K562 (cell line): ENCODE measurements at regions not wholly inside any gene's neighbourhood (a gene's known extent, or its start where the extent isn't known, plus 50 kb on each side); places are given as distances from the start of the nearest gene placed in this dataset.

Experiments used
- BCOR ChIP-seq: fragments of 450-650 bp; IDR thresholded peaks from 2 replicates; pipeline ENCODE4 v1.6.1; 2016
- E2F6 ChIP-seq, 2 experiments: IDR thresholded peaks; 2 replicates each; pipeline ENCODE4 v1.6.1; 2011; ENCODE audit warnings: borderline replicate concordance in 1 of 2, control low read depth in 1 of 2, low read depth in 1 of 2, low read length in 1 of 2, mild to moderate bottlenecking in 1 of 2, mixed read lengths in 1 of 2, moderate library complexity in 1 of 2; ENCODE audit not compliant: insufficient read depth in 1 of 2, insufficient read length in 1 of 2, poor library complexity in 1 of 2, severe bottlenecking in 1 of 2; ENCODE audit errors: extremely low read depth in 1 of 2
- ETS1 ChIP-seq: conservative IDR thresholded peaks from 2 replicates; pipeline ENCODE4 v1.6.1; 2011; ENCODE audit warnings: low read depth, mild to moderate bottlenecking, low read length; ENCODE audit not compliant: control insufficient read depth
- GATA2 ChIP-seq: sonication (generic); formaldehyde crosslinking; IDR thresholded peaks from 2 replicates; pipeline ENCODE4 v1.4.0; 2020; ENCODE audit warnings: mild to moderate bottlenecking, missing genetic modification reagents
- JUNB ChIP-seq: fragments of 450-650 bp; formaldehyde crosslinking; conservative IDR thresholded peaks from 2 replicates; pipeline ENCODE4 v1.4.0; 2020; ENCODE audit warnings: mild to moderate bottlenecking
- MXI1 ChIP-seq: IDR thresholded peaks from 2 replicates; pipeline ENCODE4 v1.6.1; 2011; ENCODE audit warnings: low read depth, mild to moderate bottlenecking, improper control_type of control experiment, low read length
- NCOA1 ChIP-seq: fragments of 450-650 bp; IDR thresholded peaks from 2 replicates; pipeline ENCODE4 v1.6.1; 2016; ENCODE audit warnings: low read depth
- NR2F6 ChIP-seq: fragments of 450-650 bp; formaldehyde crosslinking; IDR thresholded peaks from 2 replicates; pipeline ENCODE4 v1.4.0; 2020; ENCODE audit warnings: mild to moderate bottlenecking
- PCBP2 ChIP-seq: fragments of 200-400 bp; formaldehyde crosslinking; IDR thresholded peaks from 2 replicates; pipeline ENCODE4 v1.6.1; 2018; ENCODE audit warnings: low read length, low read depth, mild to moderate bottlenecking, moderate library complexity; ENCODE audit not compliant: poor library complexity, severe bottlenecking
- PHF20 ChIP-seq: fragments of 450-650 bp; IDR thresholded peaks from 2 replicates; pipeline ENCODE4 v1.6.1; 2018; ENCODE audit not compliant: partially characterized antibody
- SAFB ChIP-seq: fragments of 200-400 bp; formaldehyde crosslinking; IDR thresholded peaks from 2 replicates; pipeline ENCODE4 v1.6.1; 2017; ENCODE audit warnings: low read depth, low read length, borderline replicate concordance
- SP1 ChIP-seq: sonication (generic); formaldehyde crosslinking; IDR thresholded peaks from 2 replicates; pipeline ENCODE4 v1.8.1; 2022; ENCODE audit warnings: mild to moderate bottlenecking, missing genetic modification reagents
- SUPT5H ChIP-seq: fragments of 450-650 bp; IDR thresholded peaks from 2 replicates; pipeline ENCODE4 v1.6.1; 2016
- TBP ChIP-seq: optimal IDR thresholded peaks from 2 replicates; pipeline ENCODE3; 2011; ENCODE audit warnings: low read depth, low read length, improper control_type of control experiment
- WHSC1 ChIP-seq: IDR thresholded peaks from one replicate; pipeline ENCODE4 v1.6.1; 2012; ENCODE audit warnings: low read length, control low read depth, inconsistent platforms
- ZEB2 ChIP-seq: fragments of 450-650 bp; IDR thresholded peaks from 2 replicates; pipeline ENCODE4 v1.6.1; 2016
- ZFPM2 ChIP-seq: fragments of 250-450 bp; sonication (Bioruptor Pico); IDR thresholded peaks from 2 replicates; pipeline ENCODE4 v1.5.1; 2022; ENCODE audit warnings: mild to moderate bottlenecking
- ZNF121 ChIP-seq: sonication (generic); formaldehyde crosslinking; conservative IDR thresholded peaks from 2 replicates; pipeline ENCODE4 v1.8.0; 2022; ENCODE audit warnings: missing genetic modification reagents
- ZNF134 ChIP-seq: fragments of 250-450 bp; sonication (Bioruptor Pico); conservative IDR thresholded peaks from 2 replicates; pipeline ENCODE4 v1.4.0; 2020
- ZNF316 ChIP-seq: fragments of 450-650 bp; IDR thresholded peaks from 2 replicates; pipeline ENCODE4 v1.6.1; 2016
- ZNF436 ChIP-seq: fragments of 250-450, 450-650 bp; sonication (Bioruptor Pico); formaldehyde crosslinking; IDR thresholded peaks from 2 replicates; pipeline ENCODE4 v1.7.0; 2020; ENCODE audit warnings: mild to moderate bottlenecking
- ZNF785 ChIP-seq: fragments of 250-450 bp; sonication (Bioruptor Pico); IDR thresholded peaks from 2 replicates; pipeline ENCODE4 v1.4.0; 2020; ENCODE audit warnings: mild to moderate bottlenecking
- TF ChIP-seq, protein P1 (sequence below): fragments of 250-450 bp; sonication (Bioruptor Pico); IDR thresholded peaks from 2 replicates; pipeline ENCODE4 v1.5.0; 2020; ENCODE audit warnings: mild to moderate bottlenecking
- TF ChIP-seq, protein P2 (sequence below): IDR thresholded peaks from 2 replicates; pipeline ENCODE4 v1.6.1; 2016; ENCODE audit warnings: missing genetic modification characterization, missing compliant biosample characterization
- TF ChIP-seq, protein P3 (sequence below): fragments of 250-450 bp; sonication (Bioruptor Pico); IDR thresholded peaks from 2 replicates; pipeline ENCODE4 v1.8.0; 2021; ENCODE audit warnings: borderline replicate concordance, mild to moderate bottlenecking, moderate library complexity; ENCODE audit not compliant: poor library complexity, severe bottlenecking

DNA sequence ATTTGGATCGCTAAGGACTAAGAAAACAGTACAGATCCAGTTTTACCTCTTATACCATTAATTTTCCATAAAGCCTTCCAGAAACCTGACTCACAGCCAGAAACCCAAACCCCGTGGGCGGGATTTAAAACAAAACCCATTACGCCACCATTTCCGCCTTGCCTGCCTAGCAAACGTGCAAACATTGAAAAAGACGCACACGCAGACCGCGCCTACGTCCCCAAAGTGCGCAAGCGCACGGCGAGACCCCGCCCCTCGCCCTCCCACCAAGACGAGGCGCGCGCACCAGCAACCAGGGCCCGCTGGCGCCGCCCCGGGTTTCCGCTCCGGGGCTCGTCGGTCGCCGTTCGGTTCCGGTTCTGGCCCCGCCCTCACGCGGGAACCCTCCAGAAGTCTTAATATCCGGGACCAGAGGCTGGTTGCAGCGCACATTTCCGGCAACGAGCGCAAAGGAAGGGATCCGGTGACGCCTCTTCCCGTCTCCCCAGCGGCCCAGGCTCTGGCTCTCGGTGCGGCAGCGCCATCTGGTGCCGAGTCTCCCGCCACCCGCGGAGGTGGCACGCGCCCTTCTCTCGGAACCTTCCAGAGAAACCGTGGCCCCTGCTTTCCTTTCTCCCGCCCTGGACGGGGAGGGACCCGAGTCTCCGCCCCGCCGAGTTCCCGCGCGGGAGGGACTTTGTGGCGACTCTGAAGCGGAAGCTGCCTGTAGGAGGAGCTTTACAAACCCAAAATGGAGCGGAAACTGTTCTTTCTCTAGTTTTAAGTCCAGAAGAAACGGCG is 256.9 kb upstream of the STARD13 start (continued):
- TF ChIP-seq E2F6 (IDR thresholded peaks at IDR 0.05; ENCODE audit: borderline replicate concordance in 1 of 2, extremely low read depth in 1 of 2, insufficient read depth in 1 of 2, insufficient read length in 1 of 2, low read depth in 1 of 2, low read length in 1 of 2, poor library complexity in 1 of 2, severe bottlenecking in 1 of 2) (peak; percentile 95), ZNF785 (no peak), SUPT5H (peak; percentile 47; the same call in 1 of the 2 replicates), TBP (peak; percentile 27), SP1 (CRISPR knock-in tag) (peak; percentile 81), ZNF134 (no peak), MXI1 (no peak), ZNF121 (CRISPR knock-in tag) (no peak), ZFPM2 (no peak), ZEB2 (no peak), NR2F6 (CRISPR knock-in tag) (no peak), ETS1 (no peak), ZNF316 (no peak), WHSC1 (no peak), ZNF436 (no peak), PHF20 (no peak), NCOA1 (no peak), SAFB (no peak), BCOR (0 out of 2 replicates have a peak, but pooled peaks have one; percentile 10), PCBP2 (no peak), GATA2 (CRISPR knock-in tag) (no peak), JUNB (CRISPR knock-in tag) (no peak)
- TF ChIP-seq, protein P1, sequence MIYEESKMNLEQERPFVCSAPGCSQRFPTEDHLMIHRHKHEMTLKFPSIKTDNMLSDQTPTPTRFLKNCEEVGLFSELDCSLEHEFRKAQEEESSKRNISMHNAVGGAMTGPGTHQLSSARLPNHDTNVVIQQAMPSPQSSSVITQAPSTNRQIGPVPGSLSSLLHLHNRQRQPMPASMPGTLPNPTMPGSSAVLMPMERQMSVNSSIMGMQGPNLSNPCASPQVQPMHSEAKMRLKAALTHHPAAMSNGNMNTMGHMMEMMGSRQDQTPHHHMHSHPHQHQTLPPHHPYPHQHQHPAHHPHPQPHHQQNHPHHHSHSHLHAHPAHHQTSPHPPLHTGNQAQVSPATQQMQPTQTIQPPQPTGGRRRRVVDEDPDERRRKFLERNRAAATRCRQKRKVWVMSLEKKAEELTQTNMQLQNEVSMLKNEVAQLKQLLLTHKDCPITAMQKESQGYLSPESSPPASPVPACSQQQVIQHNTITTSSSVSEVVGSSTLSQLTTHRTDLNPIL = no peak
- TF ChIP-seq, protein P2, sequence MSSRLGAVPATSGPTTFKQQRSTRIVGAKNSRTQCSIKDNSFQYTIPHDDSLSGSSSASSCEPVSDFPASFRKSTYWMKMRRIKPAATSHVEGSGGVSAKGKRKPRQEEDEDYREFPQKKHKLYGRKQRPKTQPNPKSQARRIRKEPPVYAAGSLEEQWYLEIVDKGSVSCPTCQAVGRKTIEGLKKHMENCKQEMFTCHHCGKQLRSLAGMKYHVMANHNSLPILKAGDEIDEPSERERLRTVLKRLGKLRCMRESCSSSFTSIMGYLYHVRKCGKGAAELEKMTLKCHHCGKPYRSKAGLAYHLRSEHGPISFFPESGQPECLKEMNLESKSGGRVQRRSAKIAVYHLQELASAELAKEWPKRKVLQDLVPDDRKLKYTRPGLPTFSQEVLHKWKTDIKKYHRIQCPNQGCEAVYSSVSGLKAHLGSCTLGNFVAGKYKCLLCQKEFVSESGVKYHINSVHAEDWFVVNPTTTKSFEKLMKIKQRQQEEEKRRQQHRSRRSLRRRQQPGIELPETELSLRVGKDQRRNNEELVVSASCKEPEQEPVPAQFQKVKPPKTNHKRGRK (tag) = no peak
- TF ChIP-seq, protein P3, sequence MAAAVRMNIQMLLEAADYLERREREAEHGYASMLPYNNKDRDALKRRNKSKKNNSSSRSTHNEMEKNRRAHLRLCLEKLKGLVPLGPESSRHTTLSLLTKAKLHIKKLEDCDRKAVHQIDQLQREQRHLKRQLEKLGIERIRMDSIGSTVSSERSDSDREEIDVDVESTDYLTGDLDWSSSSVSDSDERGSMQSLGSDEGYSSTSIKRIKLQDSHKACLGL (CRISPR knock-in tag) = no peak
